Neural crest cell (in vitro differentiated cells): ENCODE measurements at regions not wholly inside any gene's neighbourhood (a gene's known extent, or its start where the extent isn't known, plus 50 kb on each side); places are given as distances from the start of the nearest gene placed in this dataset.

Experiments
- DNase-seq: peaks from one replicate; pipeline ENCODE4 v3.0.0; 2021; ENCODE audit warnings: low read depth, mixed read lengths, low spot score
- H3K27ac Mint-ChIP-seq: one replicate; pipeline ENCODE4 v1.8.0; 2021; ENCODE audit warnings: mild to moderate bottlenecking, mixed read lengths; ENCODE audit not compliant: unreplicated experiment
- H3K27me3 Mint-ChIP-seq: 2 replicates; pipeline ENCODE4 v1.8.0; 2021; ENCODE audit warnings: low read depth, mild to moderate bottlenecking, mixed read lengths
- H3K36me3 Mint-ChIP-seq: 2 replicates; pipeline ENCODE4 v1.8.0; 2021; ENCODE audit warnings: low read depth, mild to moderate bottlenecking, mixed read lengths
- H3K4me1 Mint-ChIP-seq: 2 replicates; pipeline ENCODE4 v1.8.0; 2021; ENCODE audit warnings: mixed read lengths
- H3K4me3 Mint-ChIP-seq: one replicate; pipeline ENCODE4 v1.8.0; 2021; ENCODE audit warnings: mild to moderate bottlenecking, mixed read lengths
- H3K9me3 Mint-ChIP-seq: 2 replicates; pipeline ENCODE4 v1.8.0; 2021; ENCODE audit warnings: mixed read lengths
- CTCF ChIP-seq: fragments of 200-600 bp; sonication (generic); conservative IDR thresholded peaks from 2 replicates; pipeline ENCODE4 v1.5.0; 2021; ENCODE audit warnings: antibody characterized with exemption, mild to moderate bottlenecking

GRCh38 chr2:60329225-60329624 lies 224.2 kb downstream of the BCL11A start:
- Mint-ChIP-seq H3K27ac (no peak overlapping the region), H3K4me1 (peaks cover 4% of the 10 kb centered on the region), H3K9me3 (peaks cover 4% of the 10 kb centered on the region), H3K4me3 (no peak overlapping the region), H3K36me3 (peaks cover 3% of the 10 kb centered on the region), H3K27me3 (peaks cover 2% of the 10 kb centered on the region)
- no peak for TF ChIP-seq CTCF
- no peak for DNase-seq

- TF ChIP-seq CTCF = no peak
- no peak overlapping the region for H3K27ac Mint-ChIP-seq
These were observed 228.9 kb downstream of the BCL11A start for GRCh38 chr2:60324536-60324935.

GRCh38 chr2:60321816-60322215 lies 231.6 kb downstream of the BCL11A start:
- H3K9me3 Mint-ChIP-seq = peaks cover 4% of the 10 kb centered on the region
- peaks cover 33% of the 10 kb centered on the region for H3K27me3 Mint-ChIP-seq
- TF ChIP-seq CTCF = no peak
- peaks cover 3% of the 10 kb centered on the region for H3K36me3 Mint-ChIP-seq
- H3K4me3 Mint-ChIP-seq = no peak overlapping the region
- no peak for DNase-seq
- peaks cover 48% of the 10 kb centered on the region for H3K4me1 Mint-ChIP-seq
- H3K27ac Mint-ChIP-seq = no peak overlapping the region

More at GRCh38 chr2:60324536-60324935, 228.9 kb downstream of the BCL11A start:
- peaks cover 9% of the 10 kb centered on the region for H3K27me3 Mint-ChIP-seq
- no peak for DNase-seq
- H3K4me1 Mint-ChIP-seq = peaks cover 27% of the 10 kb centered on the region
- peaks cover 3% of the 10 kb centered on the region for H3K36me3 Mint-ChIP-seq
- H3K9me3 Mint-ChIP-seq = peaks cover 4% of the 10 kb centered on the region
- H3K4me3 Mint-ChIP-seq = no peak overlapping the region

- no peak overlapping the region for H3K27ac Mint-ChIP-seq
- no peak overlapping the region for H3K4me3 Mint-ChIP-seq
- H3K27me3 Mint-ChIP-seq = peaks cover 33% of the 10 kb centered on the region
- no peak for TF ChIP-seq CTCF
- H3K36me3 Mint-ChIP-seq = no peaks in the 10 kb centered on the region
- peaks cover 59% of the 10 kb centered on the region for H3K4me1 Mint-ChIP-seq
- H3K9me3 Mint-ChIP-seq = no peaks in the 10 kb centered on the region
- no peak for DNase-seq
These were observed 232.7 kb downstream of the BCL11A start for GRCh38 chr2:60320724-60321123.

- peaks cover 56% of the 10 kb centered on the region for H3K4me1 Mint-ChIP-seq
- H3K9me3 Mint-ChIP-seq = no peaks in the 10 kb centered on the region
- peaks cover 33% of the 10 kb centered on the region for H3K27me3 Mint-ChIP-seq
- no peak for TF ChIP-seq CTCF
- H3K36me3 Mint-ChIP-seq = no peaks in the 10 kb centered on the region
- no peak overlapping the region for H3K4me3 Mint-ChIP-seq
- no peak for DNase-seq
- H3K27ac Mint-ChIP-seq = no peak overlapping the region
These were observed 234.4 kb downstream of the BCL11A start for GRCh38 chr2:60319031-60319547.
